AG09309 (cell line): ENCODE measurements at regions not wholly inside any gene's neighbourhood (a gene's known extent, or its start where the extent isn't known, plus 50 kb on each side); places are given as distances from the start of the nearest gene placed in this dataset.
A peak's percentile ranks its signal among the peaks of the same experiment; 100 is the strongest.

Experiments used
- DNase-seq: peaks from one replicate; pipeline ENCODE4 v3.0.0-alpha.2; 2010; ENCODE audit warnings: low read depth
- H3K4me3 ChIP-seq: 2 replicates; pipeline ENCODE4 v1.5.1; 2011; ENCODE audit warnings: mild to moderate bottlenecking, low read depth, low read length, moderate library complexity; ENCODE audit not compliant: control insufficient read depth
- TF ChIP-seq, protein P1 (sequence below): IDR thresholded peaks from 2 replicates; pipeline ENCODE4 v1.5.1; 2011; ENCODE audit warnings: mild to moderate bottlenecking, low read depth, low read length, inconsistent platforms; ENCODE audit not compliant: insufficient read depth, control insufficient read depth; ENCODE audit errors: missing control alignments

GRCh38 chr10:28386503-28386868 lies 83.6 kb upstream of the MPP7 start:
- no peak overlapping the region for H3K4me3 ChIP-seq
- no peak for DNase-seq
- TF ChIP-seq, protein P1, sequence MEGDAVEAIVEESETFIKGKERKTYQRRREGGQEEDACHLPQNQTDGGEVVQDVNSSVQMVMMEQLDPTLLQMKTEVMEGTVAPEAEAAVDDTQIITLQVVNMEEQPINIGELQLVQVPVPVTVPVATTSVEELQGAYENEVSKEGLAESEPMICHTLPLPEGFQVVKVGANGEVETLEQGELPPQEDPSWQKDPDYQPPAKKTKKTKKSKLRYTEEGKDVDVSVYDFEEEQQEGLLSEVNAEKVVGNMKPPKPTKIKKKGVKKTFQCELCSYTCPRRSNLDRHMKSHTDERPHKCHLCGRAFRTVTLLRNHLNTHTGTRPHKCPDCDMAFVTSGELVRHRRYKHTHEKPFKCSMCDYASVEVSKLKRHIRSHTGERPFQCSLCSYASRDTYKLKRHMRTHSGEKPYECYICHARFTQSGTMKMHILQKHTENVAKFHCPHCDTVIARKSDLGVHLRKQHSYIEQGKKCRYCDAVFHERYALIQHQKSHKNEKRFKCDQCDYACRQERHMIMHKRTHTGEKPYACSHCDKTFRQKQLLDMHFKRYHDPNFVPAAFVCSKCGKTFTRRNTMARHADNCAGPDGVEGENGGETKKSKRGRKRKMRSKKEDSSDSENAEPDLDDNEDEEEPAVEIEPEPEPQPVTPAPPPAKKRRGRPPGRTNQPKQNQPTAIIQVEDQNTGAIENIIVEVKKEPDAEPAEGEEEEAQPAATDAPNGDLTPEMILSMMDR = no peak

- no peak overlapping the region for H3K4me3 ChIP-seq
- DNase-seq = no peak
- TF ChIP-seq, protein P1 = no peak
Measured at GRCh38 chr10:28387140-28387539, 84.3 kb upstream of the MPP7 start.

DNA sequence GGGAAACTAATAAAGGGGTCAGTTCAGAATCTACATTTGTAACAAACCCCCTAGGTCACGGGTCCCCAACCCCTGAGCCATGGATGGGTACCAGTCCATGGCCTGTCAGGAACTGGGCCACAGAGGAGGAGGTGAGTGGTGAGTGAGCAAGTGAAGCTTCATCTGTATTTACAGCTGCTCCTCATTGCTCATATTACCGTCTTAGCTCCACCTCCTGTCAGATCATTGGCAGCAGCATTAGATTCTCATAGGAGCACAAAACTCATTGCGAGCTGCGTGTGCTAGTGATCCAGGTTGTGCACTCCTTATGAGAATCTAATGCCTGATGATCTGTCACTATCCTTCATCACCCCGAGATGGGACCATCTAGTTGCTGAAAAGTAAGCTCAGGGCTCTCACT lies 88.4 kb upstream of the MPP7 start:
- TF ChIP-seq, protein P1 = no peak
- no peak overlapping the region for H3K4me3 ChIP-seq
- DNase-seq = no peak

DNA sequence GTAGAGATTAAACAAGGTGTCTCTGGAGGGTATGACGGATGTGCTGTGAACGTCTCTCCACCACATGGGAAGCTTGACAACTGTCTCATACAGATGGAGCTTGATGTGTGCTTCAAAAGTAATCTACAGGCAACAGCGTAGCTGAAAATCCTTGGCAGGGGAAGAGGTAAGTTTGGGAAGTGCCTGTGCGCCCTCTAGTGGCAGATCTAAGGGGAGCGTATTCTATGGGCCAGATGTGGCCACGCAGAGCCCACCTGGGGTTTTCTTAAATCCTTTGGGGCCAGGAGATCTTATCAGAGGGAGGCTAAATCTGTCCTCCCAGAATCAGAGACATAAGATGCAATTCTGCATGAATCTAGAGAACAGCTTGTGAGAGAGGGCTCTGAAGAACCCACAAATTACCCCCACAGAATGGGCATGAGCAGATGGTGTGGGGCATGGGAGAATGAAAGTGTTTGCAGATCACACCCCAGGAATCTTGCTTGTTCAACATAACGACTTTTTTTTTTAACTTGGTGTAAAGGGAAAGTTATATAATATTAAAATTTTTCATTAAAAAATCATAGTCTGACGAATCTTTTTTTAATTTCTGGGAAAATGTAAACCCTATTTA lies 91.2 kb upstream of the MPP7 start:
- no peak for DNase-seq
- TF ChIP-seq, protein P1 = peak; percentile 96
- H3K4me3 ChIP-seq = no peak overlapping the region

DNA sequence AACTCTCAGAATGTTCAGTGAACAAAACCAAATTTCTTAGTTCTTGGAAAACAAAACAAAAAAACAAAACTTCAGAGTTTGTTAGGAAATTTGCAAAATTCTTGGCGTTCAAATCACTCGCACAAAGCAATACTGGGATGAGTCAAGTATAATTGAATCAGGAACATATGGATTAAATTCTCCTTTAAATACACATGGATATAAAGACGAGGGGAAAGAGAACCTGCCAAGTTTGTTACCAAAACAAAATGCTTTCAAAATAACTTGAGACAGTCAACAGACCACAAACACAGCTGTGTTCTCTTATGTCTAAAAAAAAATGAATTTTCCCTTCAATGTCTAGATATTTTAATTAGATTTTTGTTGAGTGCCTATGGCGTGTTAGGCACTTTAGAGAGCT lies 93.5 kb upstream of the MPP7 start:
- H3K4me3 ChIP-seq = no peak overlapping the region
- TF ChIP-seq, protein P1 = no peak
- no peak for DNase-seq

- TF ChIP-seq, protein P1 = no peak
- DNase-seq = no peak
- no peak overlapping the region for H3K4me3 ChIP-seq
Measured at GRCh38 chr10:28397229-28397628, 94.4 kb upstream of the MPP7 start.

DNA sequence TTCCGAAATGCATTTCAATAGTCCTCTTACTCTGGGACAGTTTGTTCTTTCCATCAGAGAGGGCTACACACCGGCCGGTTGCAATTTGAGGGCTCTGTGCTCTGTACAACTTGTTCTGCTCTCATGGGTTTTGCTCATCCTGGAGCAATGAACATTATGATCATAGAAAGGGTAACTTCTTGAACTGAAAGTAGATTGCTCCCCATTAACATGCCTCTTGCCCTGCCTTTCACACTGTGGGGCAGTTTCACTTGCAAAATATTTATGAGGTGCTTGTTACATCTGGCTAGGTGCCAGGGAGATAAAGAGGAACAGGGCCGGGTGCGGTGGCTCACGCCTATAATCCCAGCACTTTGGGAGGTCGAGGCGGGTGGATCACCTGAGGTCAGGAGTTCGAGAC lies 97.3 kb upstream of the MPP7 start:
- TF ChIP-seq, protein P1 = no peak
- H3K4me3 ChIP-seq = no peak overlapping the region
- DNase-seq = no peak
